ENCODE measurements at regions not wholly inside any gene's neighbourhood (a gene's known extent, or its start where the extent isn't known, plus 50 kb on each side); places are given as distances from the start of the nearest gene placed in this dataset.
"Not testable (repeated sequence)": the region's sequence is repeated elsewhere in the genome, so short reads cannot be mapped to it uniquely, and the experiment has no call there.

- Histone ChIP-seq H2AFZ (ENCODE audit: low read depth) (no peak overlapping the region), H3K4me3 (IDR thresholded peaks at IDR 0.05; ENCODE audit: insufficient read depth, low read depth, low read length) (no peak overlapping the region), H3K79me2 (ENCODE audit: insufficient read depth, low read depth) (no peaks in the 10 kb centered on the region), H3K4me2 (no peak overlapping the region), H4K20me1 (ENCODE audit: insufficient read depth) (no peaks in the 10 kb centered on the region), H3K9ac (no peak overlapping the region), H3K4me1 (ENCODE audit: low read depth, poor library complexity, severe bottlenecking) (no peaks in the 10 kb centered on the region), H3K27ac (no peak overlapping the region), H3K27me3 (ENCODE audit: insufficient read depth, low read depth) (no peaks in the 10 kb centered on the region), H3K36me3 (ENCODE audit: insufficient read depth) (no peaks in the 10 kb centered on the region)
- no peak for TF ChIP-seq CTCF (conservative IDR thresholded peaks at IDR 0.05; ENCODE audit: low read depth, low read length)
Measured at GRCh38 chr5:2534251-2534650, 217.2 kb downstream of the IRX2 start.

- not testable (repeated sequence) for H3K27ac ChIP-seq; H3K36me3 ChIP-seq (ENCODE audit: insufficient read depth); H2AFZ ChIP-seq (ENCODE audit: low read depth); H3K27me3 ChIP-seq (ENCODE audit: insufficient read depth, low read depth); H3K9ac ChIP-seq; H3K4me3 ChIP-seq (IDR thresholded peaks at IDR 0.05; ENCODE audit: insufficient read depth, low read depth, low read length); H3K4me2 ChIP-seq; H3K79me2 ChIP-seq (ENCODE audit: insufficient read depth, low read depth); H4K20me1 ChIP-seq (ENCODE audit: insufficient read depth); H3K4me1 ChIP-seq (ENCODE audit: low read depth, poor library complexity, severe bottlenecking)
Measured at GRCh38 chr5:2533848-2534247, 217.6 kb downstream of the IRX2 start.

- H3K4me3 ChIP-seq (IDR thresholded peaks at IDR 0.05; ENCODE audit: insufficient read depth, low read depth, low read length): no peak overlapping the region
- no peaks in the 10 kb centered on the region for H3K79me2 ChIP-seq (ENCODE audit: insufficient read depth, low read depth)
- H3K36me3 ChIP-seq (ENCODE audit: insufficient read depth): no peaks in the 10 kb centered on the region
- no peaks in the 10 kb centered on the region for H3K27me3 ChIP-seq (ENCODE audit: insufficient read depth, low read depth)
- no peak overlapping the region for H3K9ac ChIP-seq
- H3K27ac ChIP-seq: no peak overlapping the region
- H3K4me1 ChIP-seq (ENCODE audit: low read depth, poor library complexity, severe bottlenecking): no peaks in the 10 kb centered on the region
- no peak overlapping the region for H2AFZ ChIP-seq (ENCODE audit: low read depth)
- H3K4me2 ChIP-seq: no peak overlapping the region
- no peaks in the 10 kb centered on the region for H4K20me1 ChIP-seq (ENCODE audit: insufficient read depth)
- TF ChIP-seq CTCF (conservative IDR thresholded peaks at IDR 0.05; ENCODE audit: low read depth, low read length): no peak
Measured at GRCh38 chr5:2532809-2533208, 218.7 kb downstream of the IRX2 start.

- no peaks in the 10 kb centered on the region for H3K4me1 ChIP-seq (ENCODE audit: low read depth, poor library complexity, severe bottlenecking)
- H3K4me3 ChIP-seq (IDR thresholded peaks at IDR 0.05; ENCODE audit: insufficient read depth, low read depth, low read length): no peak overlapping the region
- H2AFZ ChIP-seq (ENCODE audit: low read depth): no peak overlapping the region
- H3K36me3 ChIP-seq (ENCODE audit: insufficient read depth): no peaks in the 10 kb centered on the region
- H4K20me1 ChIP-seq (ENCODE audit: insufficient read depth): no peaks in the 10 kb centered on the region
- H3K4me2 ChIP-seq: no peak overlapping the region
- no peak overlapping the region for H3K9ac ChIP-seq
- no peaks in the 10 kb centered on the region for H3K27me3 ChIP-seq (ENCODE audit: insufficient read depth, low read depth)
- no peaks in the 10 kb centered on the region for H3K79me2 ChIP-seq (ENCODE audit: insufficient read depth, low read depth)
- no peak overlapping the region for H3K27ac ChIP-seq
- TF ChIP-seq CTCF (conservative IDR thresholded peaks at IDR 0.05; ENCODE audit: low read depth, low read length): no peak
Measured at GRCh38 chr5:2531318-2531717, 220.2 kb downstream of the IRX2 start.

GRCh38 chr5:2530609-2531008, 220.9 kb downstream of the IRX2 start:
- H3K4me1 ChIP-seq (ENCODE audit: low read depth, poor library complexity, severe bottlenecking): no peaks in the 10 kb centered on the region
- H3K4me2 ChIP-seq: no peak overlapping the region
- no peak overlapping the region for H3K9ac ChIP-seq

More at GRCh38 chr5:2530609-2531008, 220.9 kb downstream of the IRX2 start:
- no peaks in the 10 kb centered on the region for H4K20me1 ChIP-seq (ENCODE audit: insufficient read depth)
- no peaks in the 10 kb centered on the region for H3K27me3 ChIP-seq (ENCODE audit: insufficient read depth, low read depth)
- H2AFZ ChIP-seq (ENCODE audit: low read depth): no peak overlapping the region
- no peak overlapping the region for H3K4me3 ChIP-seq (IDR thresholded peaks at IDR 0.05; ENCODE audit: insufficient read depth, low read depth, low read length)
- H3K36me3 ChIP-seq (ENCODE audit: insufficient read depth): no peaks in the 10 kb centered on the region
- no peaks in the 10 kb centered on the region for H3K79me2 ChIP-seq (ENCODE audit: insufficient read depth, low read depth)
- TF ChIP-seq CTCF (conservative IDR thresholded peaks at IDR 0.05; ENCODE audit: low read depth, low read length): no peak
- no peak overlapping the region for H3K27ac ChIP-seq

Measured in KMS-11 (cell line).